ENCODE measurements at regions not wholly inside any gene's neighbourhood (a gene's known extent, or its start where the extent isn't known, plus 50 kb on each side); places are given as distances from the start of the nearest gene placed in this dataset.
"Not testable (repeated sequence)": the region's sequence is repeated elsewhere in the genome, so short reads cannot be mapped to it uniquely, and the experiment has no call there.

DNA sequence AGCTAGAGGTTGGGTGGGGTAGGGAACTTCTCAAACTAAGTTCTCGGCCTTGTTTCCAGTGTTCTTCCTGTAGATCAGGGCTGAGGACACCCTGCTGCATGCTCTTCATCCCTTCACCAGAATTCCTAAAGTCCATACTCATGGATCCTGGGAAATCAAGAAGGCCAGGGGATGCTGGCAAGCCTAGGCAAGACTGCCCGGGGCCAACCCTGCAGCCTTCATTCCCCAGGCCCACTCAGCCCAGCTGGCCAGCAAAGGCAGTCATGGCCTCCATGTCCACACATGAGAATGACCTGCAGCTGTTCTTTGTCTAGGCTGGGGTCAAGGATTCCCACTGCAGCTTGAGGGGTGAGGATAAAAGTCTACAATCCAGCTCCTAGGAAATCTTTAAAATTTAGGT is 109.3 kb upstream of the ETV6 start:
- no peak for DNase-seq

GRCh38 chr12:11540615-11541310 is 108.7 kb upstream of the ETV6 start:
- no peak for DNase-seq

DNA sequence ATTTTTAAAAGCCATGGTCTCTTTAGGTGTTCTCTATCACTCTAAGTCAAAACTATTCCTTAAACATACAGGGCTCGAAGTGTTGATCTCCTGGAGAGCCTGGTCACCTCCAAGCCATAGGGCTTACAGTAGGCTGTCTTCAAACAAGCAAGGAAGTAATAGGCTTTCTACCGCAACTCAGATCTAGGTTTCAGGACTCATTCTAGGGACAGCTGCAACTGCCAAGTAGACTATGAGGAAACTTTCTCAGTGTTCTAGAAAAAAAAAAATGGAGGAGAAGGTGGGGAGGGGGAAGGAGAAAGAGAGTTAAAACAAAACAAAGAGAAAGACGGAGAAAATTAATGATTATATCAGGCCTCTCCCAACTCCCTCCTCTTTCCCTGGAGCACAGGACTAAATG is 106.9 kb upstream of the ETV6 start:
- DNase-seq: no peak

DNA sequence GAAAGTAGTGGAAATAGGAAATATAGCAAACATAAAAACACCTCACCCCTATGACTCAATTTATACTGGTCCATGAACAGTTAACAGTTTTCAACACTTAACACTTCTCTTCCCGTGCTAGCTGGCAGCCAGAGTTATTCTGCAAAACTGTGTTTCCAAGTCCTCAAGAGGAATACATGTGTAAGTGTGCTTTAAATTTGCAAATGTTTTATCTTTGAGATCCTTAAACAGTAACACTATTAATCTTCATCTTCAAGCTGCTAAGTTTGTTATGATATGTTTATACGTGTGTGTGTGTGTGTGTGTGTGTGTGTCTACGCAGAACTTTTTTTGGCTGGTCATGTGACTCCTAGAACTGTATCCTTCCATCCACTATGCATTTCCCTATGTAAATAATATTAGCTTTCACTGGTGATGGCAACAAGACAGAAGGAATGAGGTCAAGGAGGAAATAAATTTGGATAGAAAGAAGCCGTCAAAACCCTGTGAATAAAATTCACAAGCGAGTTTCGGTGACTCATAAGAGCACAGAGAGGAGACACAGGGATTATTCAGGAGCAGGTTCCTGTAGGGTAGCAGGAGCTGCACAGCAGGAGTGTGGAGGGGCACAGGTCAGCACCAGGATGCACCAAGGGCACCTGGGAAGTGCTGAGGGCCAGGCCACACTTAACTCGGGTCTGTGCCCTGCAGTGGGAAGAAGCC is 105.9 kb upstream of the ETV6 start:
- no peak for DNase-seq

GRCh38 chr12:11545484-11546330 is 103.8 kb upstream of the ETV6 start:
- DNase-seq: no peak

GRCh38 chr12:11546582-11547270 is 102.7 kb upstream of the ETV6 start:
- DNase-seq: not testable (repeated sequence)

- DNase-seq: not testable (repeated sequence)
Observed at GRCh38 chr12:11547271-11547646, 102.2 kb upstream of the ETV6 start.

DNA sequence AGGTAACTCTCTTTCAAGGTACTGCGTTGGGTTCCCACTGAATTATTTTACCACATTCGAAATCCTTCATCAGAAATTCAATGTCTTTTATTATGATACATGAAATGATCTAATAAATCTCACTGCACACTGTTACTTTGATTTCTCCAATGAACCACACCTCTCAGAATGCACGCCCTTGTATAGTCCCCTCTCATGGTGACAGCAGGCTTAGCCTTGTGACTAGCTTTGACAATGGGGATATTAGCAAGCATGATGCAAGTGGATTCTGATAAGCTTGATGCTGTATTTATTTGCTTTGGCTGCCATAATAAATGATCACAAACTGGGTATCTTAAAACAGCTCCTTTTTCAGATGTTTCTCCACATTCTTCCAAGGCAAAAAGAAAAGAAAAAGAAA is 100.4 kb upstream of the ETV6 start:
- no peak for DNase-seq

- DNase-seq: peak; percentile 44
Observed at GRCh38 chr12:11553871-11554533, 95.5 kb upstream of the ETV6 start.

GRCh38 chr12:11555195-11555594 is 94.3 kb upstream of the ETV6 start:
- DNase-seq: no peak

- DNase-seq: no peak
Observed at GRCh38 chr12:11555743-11556625, 93.5 kb upstream of the ETV6 start.

DNA sequence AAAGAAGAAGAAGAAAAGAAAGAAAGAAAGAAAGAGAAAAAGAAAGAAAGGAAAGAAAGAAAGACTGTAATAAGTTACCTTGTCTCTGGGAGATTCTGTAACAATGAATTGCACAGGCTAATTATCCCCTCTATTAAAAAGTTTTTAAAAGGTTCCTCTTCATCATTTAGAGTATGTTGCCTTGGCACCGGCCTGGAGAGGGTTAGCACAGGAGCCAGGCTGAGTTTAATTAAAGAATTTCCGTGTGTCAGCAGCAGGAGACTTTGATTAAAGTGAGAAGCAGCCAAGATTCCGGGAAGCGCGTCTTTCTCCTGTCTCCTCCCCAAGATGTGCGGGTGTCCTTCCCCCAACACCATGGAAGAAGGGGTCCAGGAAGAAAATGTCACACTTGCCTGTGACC is 92.8 kb upstream of the ETV6 start:
- DNase-seq: no peak

DNA sequence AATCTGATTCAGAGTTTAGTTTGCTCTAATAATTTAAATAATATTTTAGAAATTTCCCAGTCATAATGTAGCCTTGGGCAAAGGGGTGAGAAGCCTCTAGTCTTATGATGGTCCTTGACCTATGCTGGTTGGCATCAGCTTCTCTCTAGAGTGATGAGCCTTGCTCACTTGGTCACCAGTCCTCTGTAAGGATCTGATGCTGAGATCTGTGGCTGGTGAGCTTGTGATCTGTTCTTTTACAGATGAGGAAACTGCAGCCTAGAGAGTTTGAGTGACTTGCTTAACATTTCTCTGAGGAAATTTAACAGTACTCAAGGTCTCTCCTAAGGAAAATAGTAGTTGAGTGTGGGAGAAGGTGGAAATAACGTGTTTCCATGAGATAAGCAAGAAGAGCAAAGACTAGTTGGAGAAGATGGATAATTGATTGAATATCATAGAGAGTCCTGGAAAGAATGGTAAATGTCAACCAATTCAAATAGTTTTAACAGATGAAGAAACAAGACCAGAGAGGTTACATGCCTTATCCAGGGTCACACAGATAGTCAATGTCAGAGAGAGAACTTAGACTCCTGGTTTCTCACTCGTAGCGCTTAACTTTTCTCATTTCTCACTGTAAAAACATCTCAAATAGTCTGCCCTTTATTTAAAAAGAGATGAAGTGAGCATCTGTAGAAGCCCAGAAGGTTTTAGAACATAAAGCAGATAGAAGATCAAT is 89.7 kb upstream of the ETV6 start:
- no peak for DNase-seq

GRCh38 chr12:11561411-11561810 is 88.1 kb upstream of the ETV6 start:
- DNase-seq: no peak

DNA sequence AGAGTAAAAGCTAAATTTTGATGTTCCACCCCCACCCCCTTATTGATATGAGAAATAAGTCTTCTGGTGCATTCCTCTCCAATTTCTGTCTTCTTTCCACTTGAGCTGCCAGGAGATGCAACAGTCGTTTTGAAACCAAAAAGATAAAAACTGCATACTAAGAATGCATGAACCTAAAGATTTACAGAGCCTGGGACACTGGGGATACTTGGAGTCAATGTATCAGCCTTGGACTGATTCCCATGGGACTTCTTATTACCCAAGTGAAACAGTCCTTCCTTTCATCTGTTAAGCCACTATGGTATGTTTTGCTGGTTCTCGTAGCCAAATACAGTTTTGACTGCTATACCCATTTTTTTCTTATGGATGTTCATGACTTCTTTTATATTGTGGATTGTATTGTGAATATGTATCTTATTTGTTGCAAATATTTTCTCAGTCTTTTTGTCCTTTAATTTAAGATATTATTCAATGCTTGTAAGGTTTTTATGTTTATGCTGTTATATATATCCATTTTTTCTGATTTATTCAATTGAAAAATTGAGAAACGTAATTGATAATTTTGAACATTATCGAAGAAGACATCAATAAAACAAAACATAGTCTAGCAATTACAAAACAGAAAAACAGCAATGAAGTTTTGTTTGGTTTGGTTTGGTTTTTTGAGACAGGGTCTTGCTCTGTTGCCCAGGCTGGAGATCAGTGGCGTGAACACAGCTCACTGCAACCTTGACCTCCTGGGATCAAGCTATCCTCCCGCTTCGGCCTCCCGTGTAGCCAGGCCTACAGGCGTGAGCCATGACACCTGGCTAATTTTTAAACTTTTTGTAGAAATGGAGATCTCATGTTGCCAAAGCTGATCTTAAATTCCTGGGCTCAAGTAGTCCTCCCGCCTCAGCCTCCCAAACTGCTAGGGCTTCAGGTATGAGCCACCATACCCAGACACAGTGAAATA is 85.4 kb upstream of the ETV6 start:
- no peak for DNase-seq

GRCh38 chr12:11564984-11565651 is 84.4 kb upstream of the ETV6 start:
- DNase-seq: no peak

GRCh38 chr12:11565752-11566151 is 83.7 kb upstream of the ETV6 start:
- no peak for DNase-seq

- DNase-seq: no peak
Observed at GRCh38 chr12:11568155-11568761, 81.2 kb upstream of the ETV6 start.

Data from MV-4-11 (cell line).